Epidermal melanocyte (primary cell): ENCODE measurements at regions not wholly inside any gene's neighbourhood (a gene's known extent, or its start where the extent isn't known, plus 50 kb on each side); places are given as distances from the start of the nearest gene placed in this dataset.
"Not testable (repeated sequence)": the region's sequence is repeated elsewhere in the genome, so short reads cannot be mapped to it uniquely, and the experiment has no call there.

ENCODE experiments used
- DNase-seq: peaks from one replicate; pipeline ENCODE4 v3.0.0; 2011; ENCODE audit warnings: low spot score; ENCODE audit not compliant: insufficient read length

DNA sequence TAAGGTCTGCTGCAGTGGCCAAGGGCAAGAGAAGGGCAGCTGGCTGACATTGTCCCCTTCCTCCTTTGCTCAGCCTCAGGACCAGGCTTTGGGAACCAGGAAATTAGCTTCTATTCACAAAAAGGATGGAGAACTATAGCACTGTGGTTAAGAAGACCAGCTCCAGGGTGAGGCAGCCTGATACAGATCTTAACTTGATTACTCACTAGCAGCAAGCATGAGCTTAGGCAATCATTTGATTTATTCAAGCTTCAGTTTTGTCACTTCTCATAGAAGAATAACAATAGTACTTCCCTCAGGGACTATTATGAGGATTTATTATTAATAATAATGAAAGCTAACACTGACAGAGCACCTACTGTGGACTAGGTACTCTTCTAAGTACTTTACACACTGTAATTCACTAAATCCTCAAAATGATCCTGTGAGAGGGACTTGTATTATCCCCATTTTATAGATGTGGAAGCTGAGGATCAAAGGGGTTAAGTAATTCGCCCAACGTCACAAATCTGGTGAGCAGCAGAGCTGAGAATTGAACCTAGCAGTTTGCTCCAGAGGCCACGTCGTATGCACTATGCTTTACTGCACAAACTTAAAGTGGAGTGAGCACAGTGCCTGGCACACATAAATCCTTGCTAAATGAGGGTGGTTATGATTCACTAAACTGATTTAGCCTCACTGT lies 130.4 kb upstream of the PAK3 start:
- no peak for DNase-seq

DNA sequence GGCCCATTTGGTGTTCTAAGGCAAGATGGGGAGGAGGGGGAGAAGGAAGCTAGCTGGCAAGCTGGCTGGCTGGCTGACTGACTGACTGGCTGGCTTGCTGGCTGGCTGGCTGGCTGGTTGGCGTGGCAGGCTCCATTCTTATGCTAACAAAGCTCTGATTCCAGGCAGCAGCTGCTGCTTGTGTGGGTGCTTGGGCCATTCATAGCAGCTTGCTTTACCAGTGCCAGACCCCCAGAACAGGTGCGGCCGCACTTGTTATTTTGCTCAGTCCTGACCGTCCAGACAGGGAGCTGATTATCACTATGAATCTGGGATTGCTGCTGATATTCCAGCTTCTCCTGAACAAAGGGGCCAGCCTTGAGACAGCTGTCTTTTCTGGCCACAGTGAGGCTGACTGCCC lies 131.2 kb upstream of the PAK3 start:
- DNase-seq = no peak

- DNase-seq = no peak
These were observed 133.5 kb upstream of the PAK3 start for GRCh38 chrX:110962451-110962850.

DNA sequence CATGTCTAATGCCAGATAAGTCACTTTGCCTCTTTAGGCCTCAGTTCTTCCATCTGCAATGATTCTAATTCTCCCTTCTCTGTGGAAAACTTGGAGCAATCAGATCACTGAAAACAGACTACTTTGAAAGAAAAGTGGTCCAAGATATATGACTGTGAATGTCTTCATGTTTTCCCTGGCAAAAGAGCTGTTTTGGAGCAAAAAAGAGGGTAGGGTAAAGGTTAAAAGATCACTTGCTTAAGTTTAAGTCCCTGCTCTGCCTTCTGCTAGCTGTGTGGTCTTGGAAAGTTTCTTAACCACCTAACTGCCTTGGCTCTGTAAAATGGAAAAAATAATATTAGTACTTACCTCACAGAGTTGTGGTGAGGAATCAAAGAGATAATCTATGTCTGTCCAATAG lies 140.3 kb upstream of the PAK3 start:
- no peak for DNase-seq

DNA sequence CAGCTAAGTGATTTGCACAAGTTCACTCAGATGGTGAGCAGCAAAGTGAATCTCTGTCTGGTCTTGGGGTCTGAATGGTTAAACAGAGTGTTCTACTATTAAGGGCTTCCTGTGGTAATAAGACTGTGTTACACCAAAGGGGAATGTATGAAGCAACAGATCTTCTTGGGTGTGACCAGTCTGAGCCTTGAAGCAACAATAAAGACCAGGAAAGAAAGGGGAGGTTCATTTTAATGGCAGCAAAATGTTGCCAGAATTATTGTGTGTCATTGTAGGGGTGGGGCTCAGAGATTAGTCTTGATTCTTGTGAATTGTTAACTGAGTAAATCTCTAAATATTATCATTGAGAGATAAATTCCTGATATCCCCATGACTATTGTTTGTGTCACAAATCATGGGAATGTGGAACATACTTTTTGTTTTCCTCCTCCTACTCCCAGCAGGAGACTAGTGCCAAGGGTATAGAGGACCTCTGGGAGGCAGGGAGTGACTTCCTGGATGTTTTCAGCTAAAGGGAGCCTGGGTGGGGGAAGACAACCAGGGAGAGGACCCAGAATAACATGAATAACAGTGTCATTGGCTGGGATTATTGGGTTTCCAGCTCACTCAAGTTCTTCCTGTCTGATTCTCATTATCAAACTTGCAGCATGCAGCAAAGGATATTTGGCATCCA lies 141.4 kb upstream of the PAK3 start:
- DNase-seq = no peak

- DNase-seq = no peak
These were observed 144.3 kb upstream of the PAK3 start for GRCh38 chrX:110951472-110952269.

DNA sequence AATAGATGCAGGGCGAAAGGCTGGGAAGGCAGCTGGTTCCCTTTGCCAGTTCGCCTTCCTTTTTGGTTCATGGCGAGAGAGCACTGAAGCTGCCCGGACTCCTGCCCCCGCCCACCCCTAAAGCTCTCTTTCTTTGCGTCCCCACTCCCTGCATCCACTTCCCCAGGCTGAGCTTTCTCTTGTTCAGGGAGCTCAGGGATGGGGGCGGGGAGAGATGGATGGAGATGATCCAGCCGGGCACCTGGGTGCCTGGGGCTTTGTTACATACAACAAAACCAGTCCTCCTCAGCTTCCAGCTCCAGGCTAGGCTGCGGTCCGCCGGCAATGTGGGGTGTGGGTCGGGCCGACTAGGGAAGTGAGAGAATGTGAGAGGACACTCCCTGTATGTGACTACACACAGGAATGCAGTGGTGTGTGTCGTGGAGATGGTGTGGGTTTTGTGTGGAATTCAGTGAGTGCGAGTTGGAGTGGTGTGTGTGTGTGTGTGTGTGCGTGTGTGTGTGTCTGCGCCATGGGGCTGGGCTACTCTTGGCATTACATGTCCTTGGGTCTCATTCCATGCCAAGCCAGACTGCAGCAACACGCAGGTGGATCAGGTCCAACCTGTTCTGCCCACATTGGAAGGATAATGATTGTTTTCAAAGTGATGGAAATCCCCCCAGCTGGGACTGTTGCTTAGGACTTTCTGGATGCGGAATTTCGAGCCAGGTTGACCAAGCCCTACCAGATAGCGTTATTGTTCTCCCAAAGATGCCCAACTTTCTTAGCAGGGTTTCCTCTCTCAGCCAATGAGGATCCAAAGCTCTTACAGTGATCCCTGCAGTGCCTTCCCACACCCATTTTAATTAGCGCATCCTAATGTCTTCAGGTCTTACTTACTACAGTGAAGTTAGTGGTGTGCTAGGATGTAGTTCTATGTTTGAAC lies 149.4 kb upstream of the CHRDL1 start:
- DNase-seq = no peak

- DNase-seq = no peak
These were observed 148.7 kb upstream of the CHRDL1 start for GRCh38 chrX:110944311-110944750.

DNA sequence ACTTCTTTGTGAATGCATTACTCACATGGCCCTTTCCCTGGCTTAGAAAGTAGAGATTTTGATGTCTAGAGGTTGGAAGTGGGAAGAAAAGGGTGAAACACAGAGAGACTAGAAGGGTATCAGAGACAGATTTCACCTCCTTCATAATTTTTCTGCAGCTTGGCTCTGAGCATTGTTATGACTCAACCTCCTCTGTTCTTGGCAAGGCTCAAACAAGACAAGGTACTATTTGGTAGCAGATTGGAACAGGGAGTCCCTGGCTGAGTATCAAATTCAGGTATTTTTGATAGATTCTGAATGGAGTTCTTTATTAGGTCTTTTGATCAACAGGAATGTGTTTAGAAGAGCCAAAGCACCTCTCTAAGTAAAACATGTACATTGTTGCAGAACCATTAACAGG lies 146.3 kb upstream of the CHRDL1 start:
- DNase-seq = no peak

- DNase-seq = no peak
These were observed 143.5 kb upstream of the CHRDL1 start for GRCh38 chrX:110938977-110939732.

DNA sequence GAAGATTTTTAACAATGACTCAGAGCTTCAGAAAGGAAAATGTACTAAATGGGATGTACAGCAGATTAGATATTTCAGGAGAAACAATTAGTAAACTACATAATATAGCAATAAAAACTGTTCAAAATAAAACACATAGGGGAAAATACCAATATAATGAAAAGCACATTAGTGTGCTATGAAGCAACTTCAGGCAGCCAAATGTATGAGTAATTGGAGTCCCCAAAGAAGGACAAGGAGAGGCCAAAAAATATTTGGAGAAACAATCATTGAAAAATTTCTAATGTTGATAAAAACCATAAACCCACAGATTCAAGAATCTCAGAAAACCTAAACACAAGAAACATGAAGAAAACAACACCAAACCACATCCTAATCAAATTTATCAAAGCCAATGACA lies 129.3 kb upstream of the CHRDL1 start:
- DNase-seq = no peak

DNA sequence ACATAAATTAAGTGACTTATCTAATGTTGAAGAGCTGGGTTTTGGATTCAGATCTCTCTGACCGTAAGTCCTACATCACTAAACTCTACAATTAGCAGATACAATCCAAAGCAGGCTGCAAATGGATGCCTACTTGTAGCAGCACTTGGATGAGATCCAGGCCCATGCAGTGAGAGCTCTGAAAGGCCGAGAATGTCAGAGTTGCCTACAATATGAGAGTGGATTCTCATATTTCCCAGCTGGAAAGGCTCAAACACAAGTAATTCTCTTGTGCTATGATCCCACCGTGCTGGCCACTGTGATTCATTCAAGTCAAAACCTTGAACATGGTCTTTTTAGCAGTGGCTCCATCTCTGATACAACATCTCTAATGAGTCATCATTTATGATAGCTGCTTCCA lies 125.4 kb upstream of the CHRDL1 start:
- DNase-seq = no peak

DNA sequence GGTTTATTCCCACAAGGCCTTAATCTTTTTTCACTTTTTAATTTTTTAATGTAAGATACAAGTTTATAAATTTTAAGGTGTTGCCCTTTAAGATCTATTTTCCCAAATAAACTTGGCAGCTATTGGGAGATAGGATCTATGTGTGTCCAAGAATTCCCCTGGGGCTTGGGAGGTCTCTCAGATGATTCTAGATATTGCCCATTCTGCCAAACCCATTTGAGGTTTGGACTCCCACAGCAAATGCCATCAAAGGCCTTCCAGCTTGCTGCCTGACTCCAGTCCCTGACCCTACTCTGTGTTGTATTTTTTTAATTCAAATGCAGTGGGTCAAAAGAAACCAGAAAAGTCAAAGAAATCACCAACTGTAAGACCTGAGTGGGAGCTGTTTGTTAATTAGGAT lies 120.0 kb upstream of the CHRDL1 start:
- no peak for DNase-seq

DNA sequence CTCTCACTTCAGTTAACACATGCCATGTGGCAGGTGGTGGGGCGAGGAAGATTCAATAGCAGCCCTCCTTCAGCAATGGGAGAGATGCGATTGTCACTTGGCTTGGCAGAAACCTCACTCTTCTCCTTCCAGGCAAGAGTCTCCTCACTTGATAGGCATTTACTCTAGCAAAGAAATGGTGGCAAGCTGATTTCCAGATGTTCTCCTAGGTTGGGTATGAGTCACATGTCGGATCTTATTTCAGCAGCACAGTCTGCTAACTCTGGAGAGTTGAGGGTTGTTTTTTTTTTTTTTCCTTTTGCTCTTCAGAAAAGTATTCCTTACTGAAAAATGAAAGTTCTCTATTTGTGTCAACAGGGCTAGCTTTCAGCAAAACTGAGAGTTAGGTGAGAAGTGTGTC lies 119.5 kb upstream of the CHRDL1 start:
- DNase-seq = peak; percentile 46

GRCh38 chrX:110914281-110914680 lies 118.7 kb upstream of the CHRDL1 start:
- DNase-seq = no peak

DNA sequence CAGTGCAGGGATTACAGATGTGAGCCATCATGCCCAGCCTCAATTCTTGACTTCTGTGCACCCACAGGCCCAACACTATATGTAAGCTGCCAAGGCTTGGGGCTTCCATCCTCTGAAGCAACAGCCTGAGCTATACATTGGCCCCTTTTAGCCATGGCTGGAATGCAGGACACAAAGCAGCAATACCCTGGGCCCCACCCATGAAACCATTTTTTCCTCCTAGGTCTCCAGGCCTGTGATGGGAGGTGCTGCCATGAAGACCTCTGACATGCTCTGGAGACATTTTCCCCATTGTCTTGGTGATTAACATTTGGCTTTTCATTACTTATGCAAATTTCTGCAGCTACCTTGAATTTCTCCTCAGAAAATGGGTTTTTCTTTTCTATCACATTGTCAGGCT lies 109.1 kb upstream of the CHRDL1 start:
- not testable (repeated sequence) for DNase-seq

DNA sequence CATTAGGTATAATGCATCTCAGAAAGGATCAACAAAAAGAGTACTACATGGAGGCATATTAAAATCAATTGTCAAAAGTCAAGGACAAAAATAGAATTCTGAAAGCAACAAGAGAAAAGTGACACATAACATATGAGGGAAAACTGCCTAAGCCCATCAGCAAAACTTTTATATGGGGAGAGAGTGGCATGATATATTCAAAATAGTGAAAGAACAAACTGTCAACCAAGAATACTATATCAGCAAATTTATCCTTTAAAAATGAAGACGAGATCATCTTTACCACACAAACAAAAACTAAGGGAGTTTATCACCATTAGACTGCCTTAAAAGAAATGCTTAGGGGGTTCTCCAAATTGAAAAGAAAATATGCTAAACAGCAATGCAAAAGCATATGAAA lies 86.4 kb upstream of the CHRDL1 start:
- DNase-seq = no peak

DNA sequence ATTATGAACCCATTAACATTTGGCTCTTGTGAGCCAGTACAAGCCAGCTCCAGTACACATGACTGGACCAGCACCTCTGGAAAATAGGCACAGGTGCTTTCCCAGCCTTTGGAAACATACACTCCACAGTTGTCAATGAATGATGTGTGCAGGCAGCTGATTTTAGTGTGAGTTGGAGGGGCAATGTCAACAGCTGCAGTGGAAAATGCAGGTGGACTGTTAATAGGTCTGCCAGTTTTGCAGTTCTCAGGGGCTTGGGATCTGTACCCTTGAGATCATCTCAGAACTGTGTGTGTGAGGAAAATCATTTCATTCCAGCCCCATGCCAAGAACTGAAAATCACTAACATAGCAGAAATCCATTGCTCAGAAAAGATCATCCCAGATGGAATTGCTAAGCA lies 81.7 kb upstream of the CHRDL1 start:
- no peak for DNase-seq

GRCh38 chrX:110871839-110872238 lies 76.2 kb upstream of the CHRDL1 start:
- no peak for DNase-seq

DNA sequence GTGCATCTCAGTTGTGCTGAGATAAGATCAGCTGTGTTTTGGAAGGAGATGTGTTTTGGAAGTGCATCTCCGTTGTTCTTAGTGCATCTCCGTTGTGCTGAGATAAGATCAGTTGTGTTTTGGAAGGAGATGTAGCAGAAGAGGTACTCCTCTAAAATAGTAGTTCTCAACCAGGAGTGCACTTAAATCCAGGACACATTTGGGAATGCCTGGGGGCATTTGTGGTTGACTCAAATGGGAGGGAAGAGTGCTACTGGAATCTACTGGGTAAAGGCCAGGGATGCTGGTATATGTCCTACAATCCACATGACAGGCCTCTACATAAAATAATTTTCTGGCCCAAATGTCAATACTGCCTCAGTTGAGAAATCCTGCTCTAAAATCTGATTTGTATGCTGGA lies 70.8 kb upstream of the CHRDL1 start:
- no peak for DNase-seq

DNA sequence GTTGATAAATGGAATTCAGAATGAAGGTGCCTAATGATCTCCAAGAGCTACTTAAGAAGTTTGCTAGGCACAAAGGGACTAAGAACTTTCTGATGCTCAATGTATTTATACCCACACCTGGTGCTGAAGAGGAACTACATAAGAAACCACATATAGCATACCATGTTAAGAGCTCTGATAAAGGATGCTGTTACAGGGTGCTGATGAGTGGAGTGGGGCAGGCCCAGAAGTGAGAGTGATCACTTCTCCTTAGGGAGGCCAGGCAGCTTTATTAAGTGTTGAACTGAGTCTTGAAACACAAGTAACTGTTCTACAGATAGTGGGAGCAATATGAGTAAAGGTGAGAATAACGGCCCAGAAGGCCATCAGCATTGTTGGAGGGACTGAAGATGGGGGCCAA lies 68.3 kb upstream of the CHRDL1 start:
- no peak for DNase-seq
